ENCODE measurements at regions not wholly inside any gene's neighbourhood (a gene's known extent, or its start where the extent isn't known, plus 50 kb on each side); places are given as distances from the start of the nearest gene placed in this dataset.

DNA sequence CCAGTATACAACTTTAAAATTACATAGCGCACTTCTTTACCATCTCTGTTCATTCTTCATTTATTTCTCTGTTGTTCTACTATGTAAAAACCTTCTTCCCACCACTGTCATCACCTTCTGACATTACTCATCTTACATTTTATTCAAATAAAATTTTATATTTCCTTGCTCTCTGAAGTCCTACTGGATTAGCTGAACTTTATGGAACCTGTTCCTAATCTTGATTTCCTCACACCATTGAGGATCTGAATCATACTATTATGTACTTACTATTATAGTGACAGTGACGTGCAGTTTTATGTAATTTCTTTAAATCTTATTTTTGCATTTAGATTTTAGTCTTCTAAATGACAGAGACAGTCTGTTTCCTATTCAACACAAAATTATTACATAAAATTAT lies 98.3 kb downstream of the DYNAP start:
- intact Hi-C loops (cut with DNase I), result no loop called here
- Histone ChIP-seq H3K27ac (no peak overlapping the region), H3K4me3 (no peak overlapping the region), H3K4me1 (peaks cover 0 to 5% (median 0%) of the 10 kb centered on the region in 9 donors), H3K27me3 (no peaks in the 10 kb centered on the region), H3K9me3 (peaks cover 0 to 6% (median 0%) of the 10 kb centered on the region in 11 donors), H3K36me3 (no peaks in the 10 kb centered on the region)
- no peak for TF ChIP-seq CTCF (IDR thresholded peaks at IDR 0.05)
- DNase-seq (no peak), ATAC-seq (no peak)
- WGBS, 2 donors, result 84 to 91% methylated on average over 2 of the region's 2 CpGs

- TF ChIP-seq CTCF (IDR thresholded peaks at IDR 0.05), result no peak
- Histone ChIP-seq H3K36me3 (no peaks in the 10 kb centered on the region), H3K9me3 (peaks cover 0 to 6% (median 0%) of the 10 kb centered on the region in 11 donors), H3K27ac (no peak overlapping the region), H3K27me3 (no peaks in the 10 kb centered on the region), H3K4me3 (no peak overlapping the region), H3K4me1 (no peaks in the 10 kb centered on the region)
- 69 to 75% methylated on average over 5 of the region's 5 CpGs for WGBS, 2 donors
- DNase-seq (no peak), ATAC-seq (no peak)
- intact Hi-C loops (cut with DNase I), result no loop called here
These were observed 99.2 kb downstream of the DYNAP start for GRCh38 chr18:54690198-54690597.

DNA sequence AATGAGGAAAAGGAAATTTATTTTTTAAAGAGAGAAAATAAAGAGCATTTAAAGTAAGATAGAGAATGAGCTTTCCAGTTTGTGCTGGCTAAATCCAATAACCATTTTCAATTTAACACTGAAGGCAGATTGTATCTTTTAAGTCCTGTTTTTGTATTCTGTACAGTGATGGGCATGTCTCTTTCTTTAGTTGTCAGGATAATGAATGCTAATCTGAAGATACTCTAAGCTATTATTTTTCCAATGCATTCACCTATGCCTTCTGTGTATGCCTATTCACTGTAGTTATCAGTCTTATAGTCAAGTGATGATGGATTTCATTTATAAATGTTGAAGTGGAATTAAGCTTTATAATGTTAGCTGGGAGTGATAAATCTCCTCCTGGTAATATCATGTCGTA lies 101.4 kb downstream of the DYNAP start:
- intact Hi-C loops (cut with DNase I), result no loop called here
- H3K9me3 ChIP-seq, result peaks cover 0 to 6% (median 0%) of the 10 kb centered on the region in 11 donors
- no peak overlapping the region for H3K27ac ChIP-seq
- no peak for TF ChIP-seq CTCF (IDR thresholded peaks at IDR 0.05)
- no peak overlapping the region for H3K4me3 ChIP-seq
- no peaks in the 10 kb centered on the region for H3K36me3 ChIP-seq
- H3K4me1 ChIP-seq, result no peaks in the 10 kb centered on the region
- ATAC-seq (no peak), DNase-seq (no peak)
- no peaks in the 10 kb centered on the region for H3K27me3 ChIP-seq
- WGBS, 2 donors, result 84 to 90% methylated on average over 1 of the region's 1 CpG

DNA sequence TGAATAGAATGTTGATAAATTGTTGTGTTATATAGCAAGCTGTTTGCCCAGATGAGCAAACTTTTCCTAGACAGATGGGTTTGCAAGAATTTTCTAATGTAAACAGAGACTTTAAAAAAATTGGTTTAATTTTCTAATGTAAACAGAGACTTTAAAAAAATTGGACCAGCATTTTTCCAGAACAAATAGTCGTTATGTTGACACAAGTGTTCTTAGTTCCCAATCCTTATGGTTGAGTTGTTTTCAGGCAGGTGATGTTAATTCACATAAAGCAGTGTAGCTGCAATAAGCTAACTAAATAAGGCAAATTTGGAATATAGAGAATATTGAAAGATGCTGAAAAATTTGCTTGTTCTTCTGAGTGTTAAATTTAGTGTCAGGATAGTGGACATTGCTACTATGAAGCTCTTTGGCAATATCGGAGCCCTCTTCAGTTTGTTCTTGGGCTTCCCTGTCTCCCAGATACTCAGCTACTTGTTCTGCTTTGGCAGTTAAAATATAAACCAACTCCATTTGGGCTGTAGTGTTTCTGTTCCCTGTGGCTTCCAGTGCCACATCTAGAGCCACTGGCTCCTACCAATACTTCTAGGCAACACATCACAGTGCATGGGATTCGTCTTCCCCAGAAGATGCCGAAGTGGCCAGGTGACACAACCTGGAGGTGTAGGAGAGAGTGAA lies 105.7 kb downstream of the DYNAP start:
- WGBS, 2 donors, result 74 to 76% methylated on average over 4 of the region's 4 CpGs
- Histone ChIP-seq H3K27me3 (no peaks in the 10 kb centered on the region), H3K9me3 (peaks cover 0 to 6% (median 0%) of the 10 kb centered on the region in 11 donors), H3K4me1 (no peaks in the 10 kb centered on the region), H3K27ac (no peak overlapping the region), H3K4me3 (no peak overlapping the region), H3K36me3 (no peaks in the 10 kb centered on the region)
- no peak for TF ChIP-seq CTCF (IDR thresholded peaks at IDR 0.05)
- DNase-seq (no peak), ATAC-seq (no peak)
- intact Hi-C loops (cut with DNase I), result no loop called here

Measured in heart right ventricle (tissue), 16 donors.